Right lobe of liver (tissue), 4 donors: ENCODE measurements at regions not wholly inside any gene's neighbourhood (a gene's known extent, or its start where the extent isn't known, plus 50 kb on each side); places are given as distances from the start of the nearest gene placed in this dataset.

Experiments used
- CTCF ChIP-seq, 4 donors: fragments of 200-600 bp in 3 of 4; fragments of 450-650 bp in 1 of 4; IDR thresholded peaks; one replicate each; pipeline versions ENCODE4 v1.5.1 to v1.8.0; 2016 to 2022; ENCODE audit warnings: antibody characterized with exemption in 4 of 4, mild to moderate bottlenecking in 2 of 4
- POLR2A ChIP-seq: fragments of 450-650 bp; IDR thresholded peaks from one replicate; pipeline ENCODE4 v1.6.1; 2017; ENCODE audit warnings: antibody characterized with exemption, mild to moderate bottlenecking
- donor health status: DM: no; HTN: no; CAD: no.
- donor health status: DM: no; HTN: no; CAD: no.
- donor health status: DM: no; HTN: yes; CAD: no.

- TF ChIP-seq CTCF (IDR thresholded peaks at IDR 0.05) = no peak
- no peak for TF ChIP-seq POLR2A
Observed at GRCh38 chr3:195007151-195007550, 263.8 kb downstream of the XXYLT1 start.
